ENCODE measurements at regions not wholly inside any gene's neighbourhood (a gene's known extent, or its start where the extent isn't known, plus 50 kb on each side); places are given as distances from the start of the nearest gene placed in this dataset.
"Not testable (repeated sequence)": the region's sequence is repeated elsewhere in the genome, so short reads cannot be mapped to it uniquely, and the experiment has no call there.

DNA sequence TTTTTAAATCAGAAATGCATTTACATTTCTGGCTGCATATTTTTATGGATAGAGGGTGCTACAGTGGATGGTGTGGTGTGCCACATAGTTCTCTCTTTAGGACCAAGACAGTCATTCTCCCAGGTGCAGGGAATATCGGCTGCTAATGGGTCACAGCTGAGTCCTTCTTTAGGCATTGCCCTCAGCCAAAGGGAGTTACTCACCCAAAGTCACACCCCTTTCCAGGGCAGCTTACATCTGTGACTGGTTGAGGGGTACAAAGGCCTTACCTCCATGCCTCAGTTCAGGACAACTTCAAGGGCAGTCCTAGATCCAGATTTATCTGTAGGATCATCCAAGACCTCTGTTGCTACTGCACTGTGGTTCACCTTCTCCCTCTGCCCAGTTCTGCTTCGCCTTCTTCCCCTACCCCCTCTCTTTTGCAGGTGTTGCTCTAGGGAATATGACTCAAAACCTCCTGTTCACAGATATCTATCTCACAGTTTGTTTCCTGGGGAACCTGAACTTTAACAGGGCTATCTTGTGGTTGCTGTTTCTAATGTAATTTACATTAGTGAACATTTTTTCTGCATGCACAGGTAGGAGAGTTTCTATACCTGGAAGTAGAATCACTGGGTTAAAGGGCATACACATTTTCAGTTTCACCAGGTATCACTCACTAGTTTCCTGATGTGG lies 413.9 kb downstream of the RPS6KC1 start:
- no peak for DNase-seq (ENCODE audit: low read depth, low spot score)

DNA sequence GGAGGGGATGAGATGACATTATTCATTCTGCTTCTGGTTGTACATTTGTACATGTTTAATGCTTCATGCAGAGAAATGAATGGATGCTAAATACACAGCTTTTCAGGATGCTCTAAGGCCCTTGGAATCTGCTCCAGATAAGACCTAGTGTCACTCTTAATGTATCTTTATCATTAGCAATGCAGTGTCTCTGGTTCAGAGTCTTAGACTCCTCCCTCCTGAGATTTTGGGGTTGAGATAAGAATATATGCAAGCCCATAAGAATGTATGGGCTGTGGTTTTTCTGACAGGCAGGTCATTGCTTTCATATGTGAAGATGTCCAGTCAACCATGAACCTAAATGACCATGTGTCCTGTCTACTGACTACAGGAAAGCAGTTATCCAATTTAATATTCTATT lies 415.5 kb downstream of the RPS6KC1 start:
- DNase-seq (ENCODE audit: low read depth, low spot score) = no peak

DNA sequence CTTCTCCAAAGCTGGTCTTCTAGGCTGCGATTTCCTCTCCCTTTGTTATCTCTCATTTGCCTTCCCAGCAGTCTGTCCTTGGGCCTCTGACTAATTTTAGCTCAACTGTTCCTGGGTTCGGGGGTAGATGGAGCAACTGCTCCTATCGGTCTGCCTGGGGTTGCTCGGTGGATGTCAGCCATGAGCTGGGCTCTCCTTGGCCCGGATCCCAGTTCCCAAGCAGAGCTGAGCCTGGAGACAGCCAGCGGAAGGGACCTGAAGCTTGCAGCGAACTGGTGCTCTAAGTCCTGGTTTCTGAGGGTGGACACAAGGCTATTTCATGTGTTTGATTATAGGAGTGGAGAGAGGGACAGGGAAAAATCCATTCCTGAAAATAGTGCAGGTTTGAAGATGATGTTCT lies 423.0 kb downstream of the RPS6KC1 start:
- DNase-seq (ENCODE audit: low read depth, low spot score) = no peak

DNA sequence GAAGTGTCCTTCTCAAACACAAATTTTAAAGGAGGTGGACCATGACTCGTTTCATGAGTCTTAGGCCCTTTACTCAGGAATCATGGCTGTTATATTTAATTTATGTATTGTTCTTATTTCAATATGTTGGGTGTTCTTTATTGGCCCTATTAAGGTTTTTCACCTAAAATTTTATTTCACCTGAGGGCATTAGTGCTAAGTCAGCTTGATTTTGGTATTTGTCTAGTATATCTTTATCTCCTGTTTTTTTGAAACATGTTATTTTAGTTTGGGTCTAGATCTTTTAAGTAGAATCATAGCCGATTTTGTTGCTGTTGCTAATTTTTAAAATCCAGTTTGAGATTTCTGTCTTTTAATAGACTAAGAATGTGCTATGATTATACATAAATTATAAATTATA lies 430.4 kb downstream of the RPS6KC1 start:
- DNase-seq (ENCODE audit: low read depth, low spot score) = no peak

DNA sequence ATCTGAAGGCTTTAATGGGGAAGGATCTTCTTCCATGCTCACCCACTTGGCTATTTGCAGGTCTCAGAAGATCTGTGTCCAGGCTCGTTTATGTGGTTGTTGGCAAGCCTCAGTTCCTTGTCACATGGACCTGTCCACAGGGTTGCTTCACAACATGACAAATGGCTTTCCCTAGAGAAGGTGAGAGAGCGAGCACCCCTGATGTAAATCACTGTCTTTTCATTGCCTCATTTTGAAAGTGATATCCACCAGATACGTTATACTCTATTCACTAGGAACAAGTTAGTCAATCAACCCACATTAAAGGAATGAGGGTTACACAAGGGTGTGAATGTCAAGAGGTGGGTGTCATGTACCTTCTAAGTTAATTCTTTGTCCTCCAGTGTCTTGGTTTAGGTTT lies 433.3 kb downstream of the RPS6KC1 start:
- no peak for DNase-seq (ENCODE audit: low read depth, low spot score)

DNA sequence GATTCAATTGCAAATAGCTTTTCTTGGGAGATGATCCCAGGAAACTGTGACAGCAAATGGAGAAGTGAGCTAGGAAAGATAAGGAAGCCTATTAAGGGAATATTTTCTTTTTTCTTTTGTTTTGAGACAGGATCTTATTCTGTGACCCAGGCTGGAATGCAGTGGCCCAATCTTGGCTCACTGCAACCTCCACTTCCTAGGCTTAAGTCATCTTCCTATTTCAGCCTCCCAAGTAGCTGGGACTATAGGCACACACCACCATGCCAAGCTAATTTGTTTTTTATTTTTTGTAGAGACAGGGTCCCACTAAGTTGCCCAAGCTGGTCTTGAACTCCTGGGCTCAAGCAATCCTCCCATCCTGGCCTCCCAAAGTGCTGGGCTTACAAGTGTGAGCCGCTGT lies 433.7 kb downstream of the RPS6KC1 start:
- DNase-seq (ENCODE audit: low read depth, low spot score) = no peak

DNA sequence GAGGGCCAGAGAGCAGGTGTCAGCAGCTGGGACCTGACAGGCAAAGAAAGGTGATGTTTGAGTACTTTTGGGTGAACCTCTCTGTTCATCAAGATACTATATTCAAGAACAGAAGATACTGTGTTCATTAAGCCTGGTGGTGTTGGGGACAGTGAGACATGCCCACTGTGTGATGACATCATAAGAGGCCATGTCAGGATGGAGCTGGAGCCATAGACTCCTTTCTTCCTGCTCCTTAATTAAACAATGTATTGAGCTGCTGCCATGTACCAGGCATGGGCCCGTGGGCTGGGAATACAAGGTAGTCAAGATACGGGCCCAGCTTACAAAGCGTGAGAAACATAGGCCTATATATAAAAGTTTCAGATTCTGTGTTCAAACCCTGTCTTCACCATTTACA lies 435.4 kb downstream of the RPS6KC1 start:
- DNase-seq (ENCODE audit: low read depth, low spot score) = no peak

DNA sequence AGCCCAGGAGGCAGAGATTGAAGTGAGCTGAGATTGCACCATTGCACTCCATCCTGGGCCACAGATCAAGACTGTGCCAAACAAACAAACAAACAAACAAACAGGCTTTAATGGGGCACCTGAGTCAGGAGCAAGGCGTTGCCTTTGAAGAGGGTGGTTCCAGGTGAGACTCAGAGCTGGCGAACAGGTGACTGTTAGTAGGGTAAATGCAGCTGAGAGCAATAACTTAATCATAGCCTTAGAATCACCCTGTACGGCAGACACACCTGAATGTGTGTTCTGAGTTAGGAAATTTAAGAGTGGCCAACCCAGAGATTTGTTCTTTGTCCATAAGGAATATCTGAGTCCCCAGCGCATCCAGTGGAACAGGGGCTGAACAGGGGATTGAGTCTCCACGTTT lies 440.4 kb downstream of the RPS6KC1 start:
- no peak for DNase-seq (ENCODE audit: low read depth, low spot score)

DNA sequence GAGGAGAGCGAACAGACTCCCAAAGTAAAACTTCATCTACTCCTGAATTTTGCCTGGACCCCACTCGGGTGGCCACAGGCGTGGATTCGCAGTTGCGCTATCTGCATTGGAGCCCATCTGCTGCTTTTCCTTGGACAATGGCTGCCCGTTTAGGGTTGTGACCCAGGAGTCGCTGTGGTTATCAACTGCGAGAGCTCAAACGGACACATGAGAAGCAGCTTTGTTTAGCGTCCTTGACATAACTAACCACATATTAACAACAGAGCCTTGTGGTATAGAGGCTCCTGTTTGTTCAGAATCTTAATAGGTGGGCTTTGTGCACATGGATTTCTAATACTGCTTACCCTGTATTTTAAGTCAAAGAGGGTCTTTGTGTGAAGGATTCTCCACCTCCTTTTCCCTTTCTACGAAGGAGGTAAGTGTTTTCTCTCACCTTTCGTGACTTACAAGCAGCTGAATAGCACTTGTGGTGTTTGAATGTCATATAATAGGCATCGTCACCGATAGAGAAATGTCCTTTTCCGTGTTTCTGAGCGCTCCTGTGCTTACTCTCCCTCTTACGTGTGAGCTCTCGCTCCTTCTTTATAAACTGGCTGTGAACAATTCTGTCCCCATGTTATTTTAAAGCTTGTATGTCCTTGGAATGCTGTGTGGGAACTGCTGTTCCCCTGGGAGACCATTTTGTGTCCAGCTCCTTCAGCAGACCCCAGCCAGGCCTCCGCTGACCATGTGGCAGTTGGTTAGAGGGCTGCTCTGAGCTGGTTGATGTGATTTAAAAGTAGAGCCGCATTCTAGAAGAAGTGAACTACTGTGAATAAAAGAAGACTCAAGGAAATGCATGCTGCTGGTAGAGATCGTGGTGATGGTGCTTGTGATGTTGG lies 441.4 kb downstream of the RPS6KC1 start:
- no peak for DNase-seq (ENCODE audit: low read depth, low spot score)

DNA sequence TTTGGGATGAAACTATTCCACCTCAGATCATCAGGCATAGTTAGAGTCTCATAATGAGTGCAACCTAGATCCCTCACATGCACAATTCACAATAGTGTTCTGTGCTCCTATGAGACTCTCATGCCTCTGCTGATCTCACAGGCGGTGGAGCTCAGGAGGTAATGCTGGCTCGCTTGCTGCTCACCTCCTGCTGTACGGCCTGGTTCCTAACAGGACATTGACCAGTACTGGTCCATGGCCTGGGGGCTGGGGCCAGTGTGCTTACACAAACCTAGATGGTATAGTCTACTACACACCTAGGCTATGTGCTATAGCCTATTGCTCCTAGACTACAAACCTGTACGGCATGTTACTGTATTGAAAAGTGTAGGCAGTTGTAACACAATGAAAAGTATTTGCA lies 448.4 kb downstream of the RPS6KC1 start:
- DNase-seq (ENCODE audit: low read depth, low spot score) = no peak

DNA sequence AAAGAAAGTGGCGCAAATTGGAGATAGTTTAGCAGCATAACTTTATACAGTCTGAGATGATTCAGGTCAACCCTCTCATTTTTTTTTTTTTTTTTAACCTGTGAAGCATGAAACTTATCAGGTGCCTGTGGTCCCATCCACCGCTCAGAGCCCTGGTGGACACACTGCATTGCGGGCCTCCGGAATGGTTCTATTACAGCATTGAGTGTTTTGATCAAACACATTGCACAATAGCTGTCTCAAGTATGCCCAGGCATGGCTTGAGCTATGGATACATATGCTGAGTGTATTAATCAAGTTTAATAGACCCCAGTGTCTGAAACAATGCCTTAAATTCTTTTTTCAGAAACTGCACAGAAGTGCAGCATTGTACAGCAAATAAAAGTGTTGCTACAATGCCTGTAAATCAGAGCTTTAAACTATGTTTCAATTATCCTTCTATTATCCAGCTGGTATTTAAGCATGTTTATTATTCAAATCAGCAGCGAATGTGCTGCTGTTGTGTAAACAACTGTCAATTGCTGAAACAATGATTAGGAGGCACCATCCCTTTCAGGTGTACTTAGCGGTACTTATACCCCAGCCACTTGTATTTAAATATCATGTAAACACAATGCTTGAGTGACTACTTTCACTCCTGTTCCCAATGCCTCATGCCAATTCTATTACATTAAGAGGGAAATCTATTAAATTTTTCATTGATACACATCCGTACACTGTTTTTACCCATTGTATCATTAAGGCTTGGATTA lies 456.6 kb downstream of the RPS6KC1 start:
- no peak for DNase-seq (ENCODE audit: low read depth, low spot score)

DNA sequence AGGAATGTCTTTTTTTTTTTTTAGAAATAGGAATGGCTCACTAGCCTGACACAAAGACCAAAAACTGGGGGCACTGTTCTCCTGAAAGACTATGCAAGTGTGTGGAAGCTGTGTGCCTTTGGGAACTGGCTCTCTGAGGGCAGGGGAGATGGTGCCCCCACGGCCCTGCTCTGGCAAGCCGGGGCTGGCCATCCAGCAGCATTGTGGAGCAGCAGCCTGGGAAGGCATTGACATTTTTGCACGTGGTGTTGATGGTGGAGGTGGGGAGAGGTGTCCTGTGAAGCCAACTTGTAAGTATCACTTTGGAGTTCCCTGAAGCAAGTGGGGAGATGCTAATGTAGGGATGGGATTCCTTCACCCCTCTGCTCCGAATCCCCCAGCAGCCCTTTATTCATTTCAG lies 460.1 kb downstream of the RPS6KC1 start:
- no peak for DNase-seq (ENCODE audit: low read depth, low spot score)

DNA sequence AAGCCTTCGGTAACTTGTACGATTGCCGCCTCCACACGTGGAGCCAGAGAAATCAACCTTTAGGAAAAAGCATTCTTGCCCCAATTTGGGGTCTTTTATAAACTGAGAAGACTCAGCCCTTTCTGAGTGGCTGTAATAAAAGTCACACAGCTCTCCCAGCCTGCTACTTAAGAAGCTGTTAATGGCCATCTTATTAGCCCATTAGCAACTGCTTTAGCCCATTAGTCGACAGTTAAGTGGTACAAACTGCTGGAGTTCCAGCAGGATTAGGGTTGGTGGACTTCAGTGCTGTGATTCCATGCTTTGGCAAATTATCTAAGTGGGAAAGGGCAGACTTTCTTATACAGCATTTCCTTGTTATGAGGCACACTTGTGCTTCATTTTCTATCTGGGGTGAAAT lies 461.3 kb downstream of the RPS6KC1 start:
- DNase-seq (ENCODE audit: low read depth, low spot score) = no peak

DNA sequence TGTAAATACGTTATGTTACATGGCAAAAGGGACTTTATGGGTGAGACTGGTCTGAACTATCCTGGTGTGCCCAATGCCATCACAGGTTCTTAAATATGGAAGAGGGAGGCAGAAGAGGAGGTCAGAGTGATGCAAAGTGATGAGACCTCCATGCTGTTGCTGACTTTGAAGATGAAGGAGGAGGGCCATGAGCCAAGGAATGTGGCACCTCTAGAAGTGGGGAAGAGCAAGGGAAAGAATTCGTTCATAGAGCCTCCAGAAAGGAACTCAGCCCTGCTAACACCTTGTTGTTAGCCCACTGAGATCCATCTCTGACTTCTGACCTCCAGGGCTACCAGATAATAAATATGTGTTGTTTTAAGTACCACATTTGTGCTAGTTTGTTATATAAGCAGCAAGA lies 462.0 kb downstream of the RPS6KC1 start:
- no peak for DNase-seq (ENCODE audit: low read depth, low spot score)

DNA sequence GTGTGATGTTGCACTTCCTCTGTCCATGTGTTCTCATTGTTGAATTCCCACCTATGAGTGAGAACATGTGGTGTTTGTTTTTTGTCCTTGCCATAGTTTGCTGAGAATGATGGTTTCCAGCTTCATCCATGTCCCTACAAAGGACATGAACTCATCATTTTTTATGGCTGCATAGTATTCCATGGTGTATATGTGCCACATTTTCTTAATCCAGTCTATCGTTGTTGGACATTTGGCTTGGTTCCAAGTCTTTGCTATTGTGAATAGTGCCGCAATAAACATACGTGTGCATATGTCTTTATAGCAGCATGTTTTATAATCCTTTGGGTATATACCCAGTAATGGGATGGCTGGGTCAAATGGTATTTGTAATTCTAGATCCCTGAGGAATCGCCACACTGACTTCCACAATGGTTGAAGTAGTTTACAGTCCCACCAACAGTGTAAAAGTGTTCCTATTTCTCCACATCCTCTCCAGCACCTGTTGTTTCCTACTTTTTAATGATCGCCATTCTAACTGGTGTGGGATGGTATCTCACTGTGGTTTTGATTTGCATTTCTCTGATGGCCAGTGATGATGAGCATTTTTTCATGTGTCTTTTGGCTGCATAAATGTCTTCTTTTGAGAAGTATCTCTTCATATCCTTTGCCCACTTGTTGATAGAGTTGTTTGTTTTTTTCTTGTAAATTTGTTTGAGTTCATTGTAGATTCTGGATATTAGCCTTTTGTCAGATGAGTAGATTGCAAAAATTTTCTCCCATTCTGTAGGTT lies 463.6 kb downstream of the RPS6KC1 start:
- DNase-seq (ENCODE audit: low read depth, low spot score) = not testable (repeated sequence)

DNA sequence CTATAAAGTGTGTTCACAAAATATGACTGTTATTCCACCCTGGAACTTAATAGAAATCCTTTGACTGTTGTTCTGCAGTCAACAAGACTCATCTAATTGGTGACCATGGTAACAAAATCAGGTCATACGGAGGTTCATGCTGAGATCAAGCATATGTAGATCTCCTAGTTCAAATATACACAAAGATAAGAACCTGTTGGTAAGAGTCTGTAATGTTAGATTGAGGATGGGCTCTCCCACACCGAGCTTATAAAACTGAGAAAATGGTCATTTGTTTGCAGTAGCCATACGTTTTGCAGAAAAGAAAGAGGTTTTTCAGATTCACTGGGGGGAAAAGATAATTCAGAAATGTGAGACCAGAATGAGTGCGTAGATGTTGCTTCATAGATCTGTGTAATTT lies 468.1 kb downstream of the RPS6KC1 start:
- no peak for DNase-seq (ENCODE audit: low read depth, low spot score)

DNA sequence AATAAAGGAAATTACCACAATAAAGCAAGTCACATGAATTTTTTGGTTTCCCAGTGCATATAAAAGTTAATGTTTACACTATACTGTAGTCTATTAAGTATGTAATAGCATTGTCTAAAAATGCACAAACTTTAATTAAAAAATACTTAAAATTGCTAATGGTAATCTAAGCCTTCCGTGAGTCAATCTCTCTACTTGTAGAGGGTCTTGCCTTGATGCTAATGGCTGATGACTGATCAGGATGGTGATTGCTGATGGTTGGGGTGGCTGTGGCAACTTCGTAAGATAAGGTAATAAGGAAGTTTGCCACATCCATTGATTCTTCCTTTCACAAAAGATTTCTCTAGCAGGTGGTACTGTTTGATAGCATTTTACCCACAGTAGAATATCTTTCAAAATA lies 466.6 kb upstream of the PROX1 start:
- no peak for DNase-seq (ENCODE audit: low read depth, low spot score)

DNA sequence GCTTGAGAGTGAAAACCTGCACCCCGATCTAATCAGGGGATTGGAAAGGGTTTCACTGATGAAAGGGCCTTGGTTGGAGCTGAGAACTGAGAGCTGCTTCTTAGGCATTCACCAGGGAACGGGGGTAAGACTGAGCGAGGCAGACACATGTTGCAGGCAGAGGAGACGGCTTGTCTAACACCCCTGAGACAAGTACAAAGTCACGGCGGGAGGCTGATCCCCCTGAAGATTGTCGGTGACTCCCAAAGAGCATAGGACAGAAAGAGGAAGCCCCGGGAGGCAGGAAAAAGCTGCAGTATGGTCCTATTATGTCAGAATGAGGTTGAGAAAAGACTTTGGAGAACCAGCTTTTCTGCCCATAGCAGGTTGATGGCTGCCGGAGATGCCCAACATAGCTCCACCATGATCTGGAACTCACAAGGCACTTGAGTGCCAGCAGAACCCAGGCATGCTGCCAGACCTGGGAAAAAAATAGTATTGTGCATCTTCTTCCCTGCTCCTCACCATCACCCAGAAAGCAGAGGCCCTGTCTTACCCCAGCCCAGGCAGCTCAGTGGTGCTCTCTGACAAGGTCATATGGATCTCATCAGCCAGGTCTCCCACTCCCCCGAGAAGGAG lies 463.9 kb upstream of the PROX1 start:
- DNase-seq (ENCODE audit: low read depth, low spot score) = no peak

DNA sequence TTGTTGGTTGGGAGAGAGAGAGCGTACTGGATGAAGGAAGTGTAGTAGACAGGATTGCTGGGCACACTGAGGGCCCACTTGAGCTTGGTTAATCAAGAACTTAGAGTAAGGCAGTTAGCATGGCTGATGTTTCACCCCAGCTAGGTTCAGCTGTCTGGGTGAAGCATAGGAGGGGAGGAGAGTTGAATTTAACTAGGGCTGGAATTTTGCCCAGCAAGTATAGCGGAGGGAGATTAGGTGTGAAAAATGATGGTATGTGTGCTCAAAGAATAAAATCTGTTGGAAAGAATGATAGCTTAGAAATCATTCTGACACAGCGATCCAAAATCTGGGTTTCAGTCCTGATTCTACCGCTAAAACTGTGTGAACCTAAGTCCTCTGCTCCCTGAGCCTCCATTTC lies 461.5 kb upstream of the PROX1 start:
- no peak for DNase-seq (ENCODE audit: low read depth, low spot score)

DNA sequence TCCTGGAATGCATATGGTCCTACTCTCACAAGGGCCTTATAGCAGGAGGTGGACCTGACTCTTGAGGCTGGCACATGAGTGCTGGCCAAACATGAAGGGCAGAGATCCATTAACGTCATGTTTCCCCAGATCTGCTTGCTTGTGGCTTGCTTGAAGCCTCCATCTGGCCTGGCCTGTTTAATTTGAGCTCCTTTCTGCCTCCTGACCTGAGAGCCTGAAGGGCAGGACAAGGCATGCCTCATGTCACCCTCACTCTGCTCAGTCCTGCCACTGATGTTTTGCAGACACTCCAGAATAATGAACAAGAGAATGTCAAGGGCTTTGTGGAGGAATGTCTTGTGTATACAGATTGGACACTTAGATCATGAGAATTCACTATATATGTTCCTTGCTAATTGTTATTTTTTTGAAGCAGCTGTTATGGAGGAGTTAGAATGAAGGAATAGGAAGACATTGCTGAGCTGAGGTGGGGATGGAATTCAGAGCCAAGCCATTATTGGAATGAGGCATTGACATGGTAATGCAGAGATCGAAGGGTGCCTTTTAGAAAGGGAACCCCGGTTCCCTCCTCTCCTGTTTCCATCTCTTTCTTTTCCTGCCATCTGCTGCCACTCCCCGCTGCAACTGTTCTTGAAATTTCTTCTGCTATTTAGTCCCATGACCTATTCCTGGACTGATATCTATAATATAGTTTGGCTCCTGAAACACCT lies 457.0 kb upstream of the PROX1 start:
- DNase-seq (ENCODE audit: low read depth, low spot score) = no peak

Measured in smooth muscle cell of the brain vasculature (primary cell).